ENCODE measurements at regions not wholly inside any gene's neighbourhood (a gene's known extent, or its start where the extent isn't known, plus 50 kb on each side); places are given as distances from the start of the nearest gene placed in this dataset.

- peak; percentile 79; the same call in 1 of the 2 replicates for TF ChIP-seq ZNF142 (CRISPR knock-in tag; IDR thresholded peaks at IDR 0.05)
- TF ChIP-seq ZFP37 (CRISPR knock-in tag; IDR thresholded peaks at IDR 0.05; ENCODE audit: borderline replicate concordance), result peak; percentile 98
- TF ChIP-seq GATAD1 (CRISPR knock-in tag; IDR thresholded peaks at IDR 0.05), result peak; percentile 80
- peak; percentile 90 for TF ChIP-seq SAP130 (CRISPR knock-in tag; IDR thresholded peaks at IDR 0.05; ENCODE audit: low read depth)
- TF ChIP-seq CREBL2 (CRISPR knock-in tag; IDR thresholded peaks at IDR 0.05; ENCODE audit: borderline replicate concordance), result peak; percentile 87; the same call in 1 of the 2 replicates
- peak; percentile 93 for TF ChIP-seq ZNF563 (CRISPR knock-in tag; IDR thresholded peaks at IDR 0.05)
- peak; percentile 89; the same call in 1 of the 2 replicates for TF ChIP-seq ZNF431 (CRISPR knock-in tag; IDR thresholded peaks at IDR 0.05; ENCODE audit: borderline replicate concordance, low read depth)
- peak; percentile 86 for TF ChIP-seq ZNF281 (CRISPR knock-in tag; IDR thresholded peaks at IDR 0.05; ENCODE audit: borderline replicate concordance)
- TF ChIP-seq TBX2 (CRISPR knock-in tag; IDR thresholded peaks at IDR 0.05; ENCODE audit: borderline replicate concordance), result peak; percentile 54; the same call in 1 of the 2 replicates
- no peak for TF ChIP-seq PLSCR1 (CRISPR knock-in tag; IDR thresholded peaks at IDR 0.05; ENCODE audit: borderline replicate concordance)
- TF ChIP-seq ZNF747 (CRISPR knock-in tag; IDR thresholded peaks at IDR 0.05; ENCODE audit: borderline replicate concordance), result 0 out of 2 replicates have a peak, but pooled peaks have one; percentile 44
- peak; percentile 89; the same call in 1 of the 2 replicates for TF ChIP-seq MYNN (CRISPR knock-in tag; IDR thresholded peaks at IDR 0.05; ENCODE audit: low read depth)
- no peak for TF ChIP-seq TOE1 (CRISPR knock-in tag; IDR thresholded peaks at IDR 0.05)
- 0 out of 2 replicates have a peak, but pooled peaks have one; percentile 72 for TF ChIP-seq ZNF530 (CRISPR knock-in tag; IDR thresholded peaks at IDR 0.05; ENCODE audit: low read depth)
- peak; percentile 96 for TF ChIP-seq MTERF4 (CRISPR knock-in tag; IDR thresholded peaks at IDR 0.05)
- 0 out of 2 replicates have a peak, but pooled peaks have one; percentile 19 for TF ChIP-seq ZNF652 (CRISPR knock-in tag; IDR thresholded peaks at IDR 0.05; ENCODE audit: borderline replicate concordance, low read depth)
- TF ChIP-seq ISL2 (CRISPR knock-in tag; IDR thresholded peaks at IDR 0.05), result peak; percentile 73; the same call in 1 of the 2 replicates
- TF ChIP-seq CHD2 (IDR thresholded peaks at IDR 0.05; ENCODE audit: low read depth, low read length), result no peak
- TF ChIP-seq SPEN (CRISPR knock-in tag; IDR thresholded peaks at IDR 0.05; ENCODE audit: low read depth), result peak; percentile 52; the same call in 1 of the 2 replicates
These were observed 75.7 kb upstream of the BHLHE23 start (continued) for GRCh38 chr20:63082308-63082938.

Data from HepG2 (cell line).